H1 (cell line): ENCODE measurements at regions not wholly inside any gene's neighbourhood (a gene's known extent, or its start where the extent isn't known, plus 50 kb on each side); places are given as distances from the start of the nearest gene placed in this dataset.
A peak's percentile ranks its signal among the peaks of the same experiment; 100 is the strongest.

Source experiments
- CTCF ChIA-PET: fragments of 300-600 bp; sonication (Branson Sonifier 250); formaldehyde crosslinking; loops from one replicate; lab custom pipeline; 2021; ENCODE audit not compliant: partially characterized antibody; lab: Charles Lee
- POLR2A ChIA-PET: fragments of 300-600 bp; sonication (Branson Sonifier 250); formaldehyde crosslinking; loops from one replicate; lab custom pipeline; 2021; ENCODE audit warnings: inconsistent platforms; ENCODE audit not compliant: partially characterized antibody; lab: Charles Lee
- DNase-seq, 2 experiments: peaks; one replicate each; pipeline versions ENCODE4 v3.0.0 to v3.0.0-alpha.2; 2010 to 2022; ENCODE audit warnings: low spot score in 2 of 2, low read depth in 1 of 2, mixed read lengths in 1 of 2
- FAIRE-seq: peaks from 2 replicates; lab custom pipeline; 2011; peaks lifted over from hg19 to GRCh38; lab: Jason Lieb, UNC
- H2AFZ ChIP-seq: 2 replicates; pipeline ENCODE4 v1.8.1; 2012; ENCODE audit warnings: low read length, inconsistent platforms
- H2AK5ac ChIP-seq: 2 replicates; pipeline ENCODE4 v1.6.1; 2013; ENCODE audit warnings: low read depth, low read length
- H2BK120ac ChIP-seq: replicated peaks from 2 replicates; pipeline ENCODE3; 2013; ENCODE audit warnings: low read depth, low read length, inconsistent platforms
- H2BK12ac ChIP-seq: 2 replicates; pipeline ENCODE4 v1.6.1; 2013; ENCODE audit warnings: low read depth, low read length
- H2BK15ac ChIP-seq: 2 replicates; pipeline ENCODE4 v1.6.1; 2013; ENCODE audit warnings: low read length
- H2BK20ac ChIP-seq: 2 replicates; pipeline ENCODE4 v1.6.1; 2013; ENCODE audit warnings: low read length
- H2BK5ac ChIP-seq: 2 replicates; pipeline ENCODE4 v1.6.1; 2013; ENCODE audit warnings: low read depth, low read length
- H3K14ac ChIP-seq: 2 replicates; pipeline ENCODE4 v1.6.1; 2013; ENCODE audit warnings: inconsistent platforms; ENCODE audit not compliant: insufficient read length
- H3K18ac ChIP-seq: 2 replicates; pipeline ENCODE4 v1.6.1; 2013; ENCODE audit warnings: low read length; ENCODE audit errors: extremely low read depth
- H3K23ac ChIP-seq: 2 replicates; pipeline ENCODE4 v1.6.1; 2013; ENCODE audit warnings: inconsistent platforms; ENCODE audit not compliant: insufficient read length
- H3K23me2 ChIP-seq: 2 replicates; pipeline ENCODE4 v1.6.1; 2013; ENCODE audit warnings: low read depth, low read length
- H3K27ac ChIP-seq: 2 replicates; pipeline ENCODE4 v1.6.1; 2011; ENCODE audit warnings: low read depth, low read length, inconsistent platforms
- H3K27me3 ChIP-seq, 4 experiments: replicated peaks in 1 of 4; 1 replicate in 1 of 4; 2 replicates in 3 of 4; pipeline versions ENCODE4 v1.6.1 to v1.8.1; 2011 to 2013; ENCODE audit warnings: low read length in 3 of 4, mild to moderate bottlenecking in 3 of 4, inconsistent platforms in 2 of 4, mixed read lengths in 2 of 4, moderate library complexity in 1 of 4; ENCODE audit not compliant: control insufficient read depth in 3 of 4, insufficient read depth in 3 of 4; ENCODE audit errors: extremely low read depth in 1 of 4
- H3K36me3 ChIP-seq, 4 experiments: 2 replicates each; pipeline versions ENCODE4 v1.6.1 to v1.8.1; 2011 to 2013; ENCODE audit warnings: mild to moderate bottlenecking in 4 of 4, low read length in 3 of 4, moderate library complexity in 2 of 4, control low read depth in 1 of 4, inconsistent platforms in 1 of 4; ENCODE audit not compliant: insufficient read depth in 4 of 4, control insufficient read depth in 2 of 4
- H3K4ac ChIP-seq: replicated peaks from 2 replicates; pipeline ENCODE3; 2013; ENCODE audit warnings: low read length, low read depth, mixed read lengths, inconsistent platforms; ENCODE audit not compliant: insufficient read length
- H3K4me1 ChIP-seq, 4 experiments: replicated peaks in 1 of 4; 1 replicate in 1 of 4; 2 replicates in 3 of 4; pipeline versions ENCODE4 v1.6.1 to v1.8.1; 2011 to 2013; ENCODE audit warnings: low read length in 3 of 4, inconsistent platforms in 2 of 4, mixed read lengths in 1 of 4; ENCODE audit not compliant: insufficient read depth in 4 of 4, control insufficient read depth in 3 of 4
- H3K4me2 ChIP-seq, 2 experiments: 2 replicates each; pipeline versions ENCODE4 v1.6.1 to v1.8.1; 2011 to 2013; ENCODE audit warnings: low read depth in 2 of 2, low read length in 2 of 2, control low read depth in 1 of 2, inconsistent platforms in 1 of 2, mild to moderate bottlenecking in 1 of 2; ENCODE audit not compliant: insufficient read depth in 1 of 2
- H3K4me3 ChIP-seq, 4 experiments: fragments of 200-600, 300-600 bp in 1 of 4; sonication (generic), shearing (Covaris generic), sonication (Bioruptor Twin) in 1 of 4; 2 replicates each; pipeline versions ENCODE4 v1.5.1 to v1.8.1; 2011 to 2016; ENCODE audit warnings: low read length in 4 of 4, low read depth in 3 of 4, control low read depth in 2 of 4, inconsistent platforms in 2 of 4, mild to moderate bottlenecking in 2 of 4, mixed read lengths in 1 of 4, moderate library complexity in 1 of 4; ENCODE audit not compliant: insufficient read depth in 2 of 4; ENCODE audit errors: extremely low read depth in 1 of 4
- H3K56ac ChIP-seq: replicated peaks from 2 replicates; pipeline ENCODE3; 2013; ENCODE audit warnings: low read depth, mild to moderate bottlenecking, mixed read lengths, low read length, inconsistent platforms; ENCODE audit not compliant: insufficient read length
- H3K79me1 ChIP-seq: 2 replicates; pipeline ENCODE4 v1.6.1; 2013; ENCODE audit warnings: low read depth, low read length, control low read depth
- H3K79me2 ChIP-seq, 2 experiments: 2 replicates each; pipeline versions ENCODE4 v1.6.1 to v1.8.1; 2012 to 2013; ENCODE audit warnings: low read length in 2 of 2, mild to moderate bottlenecking in 2 of 2, inconsistent platforms in 1 of 2; ENCODE audit not compliant: insufficient read depth in 2 of 2, control insufficient read depth in 1 of 2
- H3K9ac ChIP-seq, 4 experiments: replicated peaks in 1 of 4; 1 replicate in 1 of 4; 2 replicates in 3 of 4; pipeline versions ENCODE4 v1.6.1 to v1.8.1; 2011 to 2013; ENCODE audit warnings: low read depth in 3 of 4, low read length in 3 of 4, control low read depth in 2 of 4, mild to moderate bottlenecking in 2 of 4, moderate library complexity in 2 of 4, inconsistent platforms in 1 of 4; ENCODE audit errors: extremely low read depth in 1 of 4
- H3K9me3 ChIP-seq, 2 experiments: 2 replicates each; pipeline versions ENCODE4 v1.6.1 to v1.8.1; 2012 to 2013; ENCODE audit warnings: mild to moderate bottlenecking in 2 of 2, moderate library complexity in 2 of 2, control low read depth in 1 of 2, inconsistent platforms in 1 of 2, low read depth in 1 of 2, low read length in 1 of 2, mixed read lengths in 1 of 2; ENCODE audit not compliant: insufficient read depth in 2 of 2
- H4K20me1 ChIP-seq, 2 experiments: replicated peaks in 1 of 2; 2 replicates each; pipeline versions ENCODE3 to v1.8.1; 2011 to 2013; ENCODE audit warnings: inconsistent platforms in 2 of 2, low read length in 2 of 2, mild to moderate bottlenecking in 1 of 2; ENCODE audit not compliant: insufficient read depth in 2 of 2, control insufficient read depth in 1 of 2
- H4K5ac ChIP-seq: 2 replicates; pipeline ENCODE4 v1.6.1; 2013; ENCODE audit warnings: low read length, low read depth, mixed read lengths, inconsistent platforms; ENCODE audit not compliant: insufficient read length
- H4K8ac ChIP-seq: 2 replicates; pipeline ENCODE4 v1.8.0; 2013; ENCODE audit warnings: mild to moderate bottlenecking, moderate library complexity, low read length, inconsistent platforms; ENCODE audit not compliant: insufficient read depth; ENCODE audit errors: extremely low read depth
- H4K91ac ChIP-seq: replicated peaks from 2 replicates; pipeline ENCODE3; 2013; ENCODE audit warnings: low read length, mixed read lengths, inconsistent platforms; ENCODE audit not compliant: insufficient read length
- SRF ChIP-seq: IDR thresholded peaks from 2 replicates; pipeline ENCODE4 v1.6.1; 2011; ENCODE audit warnings: mild to moderate bottlenecking, low read depth, low read length, moderate library complexity
- WGBS, 2 experiments: shearing (Covaris generic) in 1 of 2; methylation state at CpG; one replicate each; pipeline versions ENCODE4 v1.1.6 to v1.1.7; 2013 to 2015; ENCODE audit warnings: low lambda C conversion rate in 2 of 2, mixed read lengths in 2 of 2, inconsistent platforms in 1 of 2, low coverage in 1 of 2, missing lambda C conversion rate in 1 of 2; ENCODE audit not compliant: insufficient replicate concordance in 2 of 2, insufficient coverage in 1 of 2, insufficient read length in 1 of 2; ENCODE audit errors: extremely low coverage in 1 of 2, missing lambda C conversion rate in 1 of 2; 5-methylcytosine and 5-hydroxymethylcytosine counted together

DNA sequence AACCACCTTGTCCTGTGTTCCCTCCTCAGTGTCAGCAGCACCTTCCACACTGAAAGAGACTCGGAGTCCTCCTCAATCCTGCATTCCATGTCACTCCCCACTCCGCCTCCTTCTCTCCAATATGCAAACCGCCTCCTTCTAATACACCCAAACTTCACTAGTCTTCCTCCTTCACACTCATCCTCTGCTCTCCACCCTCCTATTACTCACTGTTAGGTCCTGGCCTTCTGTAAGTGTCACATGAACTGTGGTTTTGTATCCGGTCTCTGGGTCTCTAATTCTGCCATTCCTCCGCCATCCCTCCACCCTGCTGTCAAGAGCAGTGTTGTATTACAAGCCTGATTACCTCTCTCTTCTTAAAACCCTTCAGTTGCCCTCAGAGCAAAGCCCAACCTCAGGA lies 200.5 kb upstream of the CDYL start:
- no peak overlapping the region for H3K18ac ChIP-seq
- H4K5ac ChIP-seq = no peak overlapping the region
- no peak overlapping the region for H2BK20ac ChIP-seq
- H3K9ac ChIP-seq = no peak overlapping the region; a peak in 1 of 7 replicates
- H3K27me3 ChIP-seq = no peaks in the 10 kb centered on the region
- H3K36me3 ChIP-seq = no peaks in the 10 kb centered on the region
- DNase-seq (no peak), FAIRE-seq (no peak)
- no peak overlapping the region for H3K4me3 ChIP-seq
- 0 out of 2 replicates have a peak overlapping the region, but pooled peaks have one; percentile 2 for H2BK12ac ChIP-seq
- H3K79me2 ChIP-seq = no peaks in the 10 kb centered on the region
- no peak overlapping the region for H3K14ac ChIP-seq
- POLR2A ChIA-PET = no interaction called here
- TF ChIP-seq SRF = no peak
- H3K56ac ChIP-seq = no peak overlapping the region
- no peaks in the 10 kb centered on the region for H3K23me2 ChIP-seq
- no peaks in the 10 kb centered on the region for H4K20me1 ChIP-seq
- no peak overlapping the region for H2AFZ ChIP-seq
- H3K4me1 ChIP-seq = no peaks in the 10 kb centered on the region
- no peak overlapping the region for H2AK5ac ChIP-seq
- no peak overlapping the region for H3K23ac ChIP-seq
- no peak overlapping the region for H2BK5ac ChIP-seq
- H3K79me1 ChIP-seq = no peaks in the 10 kb centered on the region
- no peak overlapping the region for H4K91ac ChIP-seq
- no peak overlapping the region for H2BK120ac ChIP-seq
- H3K4me2 ChIP-seq = no peak overlapping the region
- H2BK15ac ChIP-seq = no peak overlapping the region
- 88% methylated on average over 5 of the region's 5 CpGs; no CpG with 5 or more reads in 1 of the 2 experiments for WGBS, 2 experiments
- no peak overlapping the region for H4K8ac ChIP-seq
- peaks cover 0 to 5% of the 10 kb centered on the region in 2 experiments; a peak in 1 of 4 replicates for H3K9me3 ChIP-seq
- CTCF ChIA-PET = interaction anchor here (1.2 kb wide), 1 partner anchor 202 kb away, joined by 3 read pairs; no protein-coding TSS in a partner anchor
- no peak overlapping the region for H3K4ac ChIP-seq
- no peak overlapping the region for H3K27ac ChIP-seq
